DMS53 (cell line): ENCODE measurements at regions not wholly inside any gene's neighbourhood (a gene's known extent, or its start where the extent isn't known, plus 50 kb on each side); places are given as distances from the start of the nearest gene placed in this dataset.
"Not testable (repeated sequence)": the region's sequence is repeated elsewhere in the genome, so short reads cannot be mapped to it uniquely, and the experiment has no call there.

Experiments
- DNase-seq: peaks from one replicate; lab custom pipeline; 2025; lab: John Stamatoyannopoulos, UW

GRCh38 chr2:116769514-116769913, 1045.0 kb upstream of the DDX18 start:
- DNase-seq = no peak

- DNase-seq = no peak
These were observed 1037.9 kb upstream of the DDX18 start for GRCh38 chr2:116776556-116776955.

DNA sequence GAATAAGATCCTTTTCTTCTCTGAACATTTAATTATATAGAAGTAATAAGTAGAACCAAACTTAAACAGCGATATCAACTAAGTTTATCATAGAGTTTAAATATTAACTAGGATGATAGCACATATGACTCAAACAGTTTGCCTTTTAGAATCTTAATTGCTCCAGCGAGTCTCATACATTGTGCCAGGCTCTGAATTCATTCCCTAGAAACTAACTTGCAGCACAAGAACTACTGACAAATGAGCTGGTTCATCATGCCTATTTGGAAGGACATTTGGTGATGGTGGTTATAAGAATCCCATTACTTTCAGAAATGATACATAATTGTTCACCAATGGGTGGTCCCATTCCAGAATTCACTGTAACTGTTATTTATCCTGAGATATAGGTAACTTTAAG, 1026.6 kb upstream of the DDX18 start:
- DNase-seq = peak; percentile 32

DNA sequence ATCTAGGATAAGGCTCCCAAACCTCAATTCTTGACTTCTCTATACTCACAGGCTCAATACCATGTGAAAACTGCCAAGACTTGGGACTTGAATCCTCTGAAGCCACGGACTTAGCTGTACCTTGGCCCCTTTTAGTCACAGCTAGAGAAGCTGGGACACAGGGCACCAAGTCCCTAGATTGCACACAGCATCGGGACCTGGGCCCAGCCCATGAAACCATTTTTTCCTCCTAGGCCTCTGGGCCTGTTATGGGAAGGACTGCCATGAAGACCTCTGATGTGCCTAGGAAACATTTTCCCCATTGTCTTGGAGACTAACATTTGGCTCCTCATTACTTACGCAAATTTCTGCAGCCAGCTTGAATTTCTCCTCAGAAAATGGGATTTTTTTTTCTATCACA, 1011.8 kb upstream of the DDX18 start:
- peak; percentile 24 for DNase-seq

DNA sequence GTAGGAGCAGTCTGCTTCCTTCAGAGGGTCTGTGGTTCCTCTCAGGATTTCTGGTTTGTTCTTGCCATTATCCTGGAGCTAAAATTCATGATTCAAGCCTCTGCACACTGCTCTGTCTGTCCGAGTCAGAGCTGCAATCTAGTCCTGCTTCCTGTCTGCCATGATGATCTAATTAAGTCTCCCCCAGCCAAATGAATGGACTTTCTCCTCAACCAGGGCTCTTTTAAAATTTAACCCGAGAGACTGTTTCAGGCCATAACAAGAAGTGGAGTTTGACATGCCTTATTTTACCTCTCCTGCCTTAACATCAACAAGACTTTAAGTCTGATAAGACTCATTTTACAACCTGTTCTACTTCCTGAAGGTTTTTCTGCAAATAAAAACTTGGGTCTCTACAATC, 1009.6 kb upstream of the DDX18 start:
- no peak for DNase-seq

DNA sequence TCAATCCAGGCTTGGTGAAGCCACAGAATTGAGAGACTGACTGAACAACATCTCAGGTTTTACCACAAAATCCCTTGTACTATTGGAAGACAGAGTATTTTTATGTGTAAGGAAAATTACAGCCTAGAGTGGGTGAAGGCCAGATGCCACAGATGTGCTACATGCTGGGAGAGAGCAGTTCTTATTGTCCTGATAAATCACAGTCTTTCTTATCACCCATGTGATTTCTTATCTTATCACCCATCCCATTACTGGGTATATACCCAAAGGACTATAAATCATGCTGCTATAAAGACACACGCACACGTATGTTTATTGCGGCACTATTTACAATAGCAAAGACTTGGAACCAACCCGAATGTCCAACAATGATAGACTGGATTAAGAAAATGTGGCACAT, 1008.0 kb upstream of the DDX18 start:
- not testable (repeated sequence) for DNase-seq

- peak; percentile 65 for DNase-seq
These were observed 1005.4 kb upstream of the DDX18 start for GRCh38 chr2:116809109-116809508.

GRCh38 chr2:116810071-116810470, 1004.4 kb upstream of the DDX18 start:
- peak; percentile 94 for DNase-seq

DNA sequence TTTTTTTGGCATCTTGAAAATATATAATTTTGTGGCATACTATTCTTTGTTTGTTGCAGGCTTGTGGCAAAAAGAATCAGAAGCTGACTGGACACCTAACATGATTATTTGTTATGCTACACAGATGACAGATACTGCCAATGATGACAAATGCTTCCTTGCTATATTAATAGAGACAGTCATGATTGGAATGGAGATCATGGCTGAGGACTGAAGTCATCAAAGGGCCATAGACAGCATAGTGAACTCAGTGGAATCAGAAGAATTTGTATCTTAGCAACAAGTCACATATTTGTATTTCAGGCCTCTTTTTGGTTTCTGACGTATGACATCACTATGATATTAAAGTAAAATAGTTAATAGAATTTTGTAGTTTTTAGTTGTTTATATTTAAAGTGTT, 1003.8 kb upstream of the DDX18 start:
- peak; percentile 81 for DNase-seq

GRCh38 chr2:116819355-116819754, 995.1 kb upstream of the DDX18 start:
- DNase-seq = peak; percentile 14

GRCh38 chr2:116820986-116821385, 993.5 kb upstream of the DDX18 start:
- peak; percentile 33 for DNase-seq

- not testable (repeated sequence) for DNase-seq
These were observed 984.9 kb upstream of the DDX18 start for GRCh38 chr2:116829543-116829942.

- DNase-seq = no peak
These were observed 982.3 kb upstream of the DDX18 start for GRCh38 chr2:116832148-116832547.

DNA sequence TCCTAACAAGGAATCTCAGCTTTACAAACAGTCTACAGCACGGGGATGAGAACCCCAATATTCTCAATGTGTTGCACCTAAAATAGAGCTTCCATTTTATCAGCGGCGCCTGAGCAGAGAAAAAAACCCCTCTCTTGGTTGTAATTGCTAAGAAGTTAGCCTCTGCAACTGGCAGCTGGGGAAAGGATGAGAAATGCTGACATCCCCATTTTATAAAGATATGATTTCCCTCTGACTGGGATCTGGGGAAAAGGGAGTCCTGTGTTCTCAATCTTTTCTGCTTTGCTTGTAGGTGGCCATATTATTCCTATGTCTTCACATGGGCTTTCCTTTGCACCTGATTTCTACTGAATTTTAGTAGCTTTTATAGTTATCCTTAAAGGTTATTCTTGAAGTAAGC, 981.4 kb upstream of the DDX18 start:
- DNase-seq = no peak

GRCh38 chr2:116842164-116842563, 972.3 kb upstream of the DDX18 start:
- DNase-seq = no peak

GRCh38 chr2:116859708-116860107, 954.8 kb upstream of the DDX18 start:
- DNase-seq = no peak

DNA sequence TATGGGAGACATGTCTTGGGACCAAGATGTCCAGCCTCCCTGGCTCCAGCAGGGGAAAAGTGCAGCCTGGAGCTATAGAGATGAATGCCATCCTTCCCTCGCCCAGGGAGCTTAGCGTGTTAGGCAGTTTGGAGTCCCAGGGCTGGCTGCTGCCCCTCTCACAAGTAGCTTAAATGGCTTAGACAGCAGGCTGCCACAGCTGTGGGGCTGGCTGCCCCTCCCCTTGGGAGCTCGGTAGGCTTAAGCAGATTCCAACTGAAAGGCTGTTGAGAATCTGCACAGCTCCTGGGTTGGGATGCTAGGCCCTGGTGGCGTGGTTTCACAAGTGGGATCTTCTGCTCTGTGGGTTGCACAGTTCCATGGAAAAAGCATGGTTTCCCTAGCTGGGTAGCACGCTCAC, 940.5 kb upstream of the DDX18 start:
- DNase-seq = no peak

- no peak for DNase-seq
These were observed 937.2 kb upstream of the DDX18 start for GRCh38 chr2:116877274-116877673.

GRCh38 chr2:116877944-116878343, 936.5 kb upstream of the DDX18 start:
- DNase-seq = no peak

GRCh38 chr2:116879650-116880160, 934.8 kb upstream of the DDX18 start:
- DNase-seq = peak; percentile 34

DNA sequence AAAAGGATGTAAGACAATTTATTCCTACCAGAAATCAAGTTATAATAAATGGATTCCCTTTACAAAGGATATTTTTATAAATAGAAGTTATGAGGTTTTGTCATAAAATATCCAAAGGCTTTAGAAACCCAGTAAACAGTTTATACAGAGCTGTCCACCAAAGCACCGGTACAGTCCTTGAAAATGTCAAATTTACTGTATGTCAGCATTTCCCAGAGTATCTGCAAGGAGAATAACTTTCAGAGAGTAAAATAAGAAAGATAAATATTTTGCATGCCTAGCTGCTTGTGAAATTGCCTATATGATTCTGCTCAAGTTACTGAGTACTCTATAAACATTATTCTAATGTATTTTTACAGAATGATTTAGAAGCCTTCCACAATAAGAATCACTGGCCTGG, 923.3 kb upstream of the DDX18 start:
- no peak for DNase-seq

DNA sequence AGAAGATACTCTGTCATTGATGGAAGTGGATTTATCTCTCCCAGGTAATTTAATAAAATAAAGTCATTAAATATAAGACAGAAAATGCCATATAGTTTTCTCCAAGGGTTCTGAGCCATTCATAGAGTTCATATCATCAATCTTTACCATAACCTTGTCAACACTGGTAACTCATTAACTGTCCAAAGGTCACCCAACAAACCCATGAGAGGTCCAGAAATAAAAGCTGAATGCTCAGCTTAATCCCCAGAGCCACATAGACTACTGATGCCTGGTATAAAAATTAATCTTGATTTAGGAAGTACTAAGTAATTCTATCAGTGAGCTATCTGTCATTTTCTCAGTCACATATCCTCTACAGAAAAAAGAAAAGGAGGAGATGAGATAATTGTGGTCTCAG, 903.0 kb upstream of the DDX18 start:
- peak; percentile 37 for DNase-seq

GRCh38 chr2:116915673-116916072, 898.8 kb upstream of the DDX18 start:
- DNase-seq = no peak

- DNase-seq = no peak
These were observed 897.3 kb upstream of the DDX18 start for GRCh38 chr2:116917196-116917595.

DNA sequence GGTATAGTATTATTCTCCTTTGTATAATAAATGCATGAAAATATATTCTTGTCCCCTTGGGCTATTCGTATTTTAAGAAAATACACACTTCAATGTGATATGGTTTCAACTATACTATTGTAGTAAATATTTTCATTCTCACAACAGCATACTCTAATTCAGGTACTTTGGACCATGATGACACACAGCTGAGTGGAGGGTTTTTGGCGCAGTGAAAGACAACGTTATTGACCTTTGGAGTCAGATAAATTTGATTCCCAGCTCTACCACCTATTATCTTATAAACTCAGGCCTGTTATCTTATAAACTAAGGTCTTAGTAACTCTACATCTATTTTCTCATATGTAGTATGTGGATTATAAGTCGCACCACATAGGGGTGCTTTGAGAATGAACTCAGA, 895.9 kb upstream of the DDX18 start:
- DNase-seq = no peak
